Breast epithelium (tissue), 4 donors: ENCODE measurements at regions not wholly inside any gene's neighbourhood (a gene's known extent, or its start where the extent isn't known, plus 50 kb on each side); places are given as distances from the start of the nearest gene placed in this dataset.

Source experiments
- DNase-seq, 2 donors: peaks; one replicate each; pipeline ENCODE4 v3.0.0-alpha.2; 2019; ENCODE audit warnings: low spot score in 2 of 2
- H3K27ac ChIP-seq, 2 donors: fragments of 200-600 bp; sonication (generic) in 1 of 2; one replicate each; pipeline ENCODE4 v1.5.1; 2016 to 2019; ENCODE audit warnings: mild to moderate bottlenecking in 1 of 2
- H3K27me3 ChIP-seq, 2 donors: fragments of 200-600 bp; sonication (generic) in 1 of 2; one replicate each; pipeline versions ENCODE4 v1.5.1 to v1.6.0; 2017 to 2019; ENCODE audit warnings: control low read depth in 1 of 2, mild to moderate bottlenecking in 1 of 2
- H3K36me3 ChIP-seq: fragments of 200-600 bp; one replicate; pipeline ENCODE4 v1.5.1; 2019
- H3K4me1 ChIP-seq, 2 donors: fragments of 200-600 bp; sonication (generic); one replicate each; pipeline ENCODE4 v1.5.1; 2016 to 2019; ENCODE audit warnings: control low read depth in 1 of 2
- H3K4me3 ChIP-seq, 3 donors: fragments of 200-600 bp; sonication (generic); 1 replicate in 2 of 3; 2 replicates in 1 of 3; pipeline ENCODE4 v1.5.1; 2016 to 2019; ENCODE audit warnings: mild to moderate bottlenecking in 3 of 3, moderate library complexity in 2 of 3
- H3K9me3 ChIP-seq, 2 donors: fragments of 200-600 bp; sonication (generic) in 1 of 2; one replicate each; pipeline ENCODE4 v1.5.1; 2016 to 2019; ENCODE audit warnings: control low read depth in 1 of 2
- POLR2A ChIP-seq: fragments of 450-650 bp; IDR thresholded peaks from one replicate; pipeline ENCODE4 v1.6.1; 2016; ENCODE audit warnings: antibody characterized with exemption, mild to moderate bottlenecking, moderate library complexity
- POLR2AphosphoS5 ChIP-seq, 3 donors: sonication (generic); formaldehyde crosslinking; IDR thresholded peaks; one replicate each; pipeline ENCODE4 v1.6.1; 2017; ENCODE audit warnings: antibody characterized with exemption in 3 of 3
- intact Hi-C: fragments of 100-400 bp; cut with DNase I; formaldehyde crosslinking; loops from one replicate; pipeline ENCODE4 v1.15.1; 2023; ENCODE audit warnings: low total_unique reads
- TF ChIP-seq, protein P1 (sequence below), 3 donors: fragments of 450-650 bp; IDR thresholded peaks; one replicate each; pipeline ENCODE4 v1.5.1; 2016 to 2017; ENCODE audit warnings: antibody characterized with exemption in 3 of 3, mild to moderate bottlenecking in 3 of 3, moderate library complexity in 3 of 3

DNA sequence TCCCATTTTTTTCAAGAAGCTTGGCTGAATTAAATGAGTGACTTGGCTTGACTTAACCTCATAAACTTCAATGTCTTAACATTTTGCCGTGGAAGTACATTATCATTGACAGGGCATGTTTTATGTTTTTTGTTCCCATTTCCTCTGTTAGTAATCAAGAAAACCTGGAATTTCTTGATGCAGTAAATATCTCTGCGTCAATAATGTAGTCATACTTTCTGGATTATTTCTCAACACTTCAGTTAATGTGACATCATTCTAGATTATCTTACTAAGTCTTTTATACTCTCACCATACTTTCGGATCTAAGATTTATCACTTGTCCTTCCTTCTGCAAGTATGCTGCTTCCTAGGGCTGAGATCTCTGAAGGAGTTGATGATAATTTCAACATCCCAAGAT is 58.6 kb upstream of the PGR start:
- no peaks in the 10 kb centered on the region for H3K4me1 ChIP-seq
- intact Hi-C loops: no loop called here
- H3K4me3 ChIP-seq: no peak overlapping the region
- TF ChIP-seq POLR2AphosphoS5 (IDR thresholded peaks at IDR 0.05): no peak
- TF ChIP-seq POLR2A: no peak
- TF ChIP-seq, protein P1, sequence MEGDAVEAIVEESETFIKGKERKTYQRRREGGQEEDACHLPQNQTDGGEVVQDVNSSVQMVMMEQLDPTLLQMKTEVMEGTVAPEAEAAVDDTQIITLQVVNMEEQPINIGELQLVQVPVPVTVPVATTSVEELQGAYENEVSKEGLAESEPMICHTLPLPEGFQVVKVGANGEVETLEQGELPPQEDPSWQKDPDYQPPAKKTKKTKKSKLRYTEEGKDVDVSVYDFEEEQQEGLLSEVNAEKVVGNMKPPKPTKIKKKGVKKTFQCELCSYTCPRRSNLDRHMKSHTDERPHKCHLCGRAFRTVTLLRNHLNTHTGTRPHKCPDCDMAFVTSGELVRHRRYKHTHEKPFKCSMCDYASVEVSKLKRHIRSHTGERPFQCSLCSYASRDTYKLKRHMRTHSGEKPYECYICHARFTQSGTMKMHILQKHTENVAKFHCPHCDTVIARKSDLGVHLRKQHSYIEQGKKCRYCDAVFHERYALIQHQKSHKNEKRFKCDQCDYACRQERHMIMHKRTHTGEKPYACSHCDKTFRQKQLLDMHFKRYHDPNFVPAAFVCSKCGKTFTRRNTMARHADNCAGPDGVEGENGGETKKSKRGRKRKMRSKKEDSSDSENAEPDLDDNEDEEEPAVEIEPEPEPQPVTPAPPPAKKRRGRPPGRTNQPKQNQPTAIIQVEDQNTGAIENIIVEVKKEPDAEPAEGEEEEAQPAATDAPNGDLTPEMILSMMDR (IDR thresholded peaks at IDR 0.05): no peak
- H3K27ac ChIP-seq: no peak overlapping the region
- no peaks in the 10 kb centered on the region for H3K9me3 ChIP-seq
- DNase-seq: no peak
- no peaks in the 10 kb centered on the region for H3K27me3 ChIP-seq
- no peaks in the 10 kb centered on the region for H3K36me3 ChIP-seq

DNA sequence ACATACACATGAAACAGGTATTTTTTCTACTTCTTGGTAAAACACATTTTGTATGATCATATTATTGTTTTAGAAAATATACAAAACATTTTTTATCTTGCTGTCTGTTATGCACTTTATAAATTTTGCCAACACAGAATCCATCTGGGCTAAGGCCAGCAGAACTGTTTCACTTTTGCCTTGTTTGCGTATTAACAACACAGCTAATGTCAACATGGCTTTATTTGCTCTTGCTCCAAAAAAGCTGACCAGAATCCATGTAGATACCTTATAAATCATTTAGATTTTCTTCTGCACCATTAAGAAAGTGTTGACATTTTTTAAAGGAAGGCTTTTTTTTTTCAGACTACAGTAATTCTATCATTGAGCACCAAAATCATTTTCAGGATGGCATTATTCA is 58.1 kb upstream of the PGR start:
- H3K27ac ChIP-seq: no peak overlapping the region
- no peak for DNase-seq
- H3K4me3 ChIP-seq: no peak overlapping the region
- no peaks in the 10 kb centered on the region for H3K27me3 ChIP-seq
- no peaks in the 10 kb centered on the region for H3K4me1 ChIP-seq
- H3K36me3 ChIP-seq: no peaks in the 10 kb centered on the region
- intact Hi-C loops: no loop called here
- H3K9me3 ChIP-seq: no peaks in the 10 kb centered on the region
- TF ChIP-seq POLR2A (no peak), POLR2AphosphoS5 (IDR thresholded peaks at IDR 0.05) (no peak)
- TF ChIP-seq, protein P1 (IDR thresholded peaks at IDR 0.05): no peak

DNA sequence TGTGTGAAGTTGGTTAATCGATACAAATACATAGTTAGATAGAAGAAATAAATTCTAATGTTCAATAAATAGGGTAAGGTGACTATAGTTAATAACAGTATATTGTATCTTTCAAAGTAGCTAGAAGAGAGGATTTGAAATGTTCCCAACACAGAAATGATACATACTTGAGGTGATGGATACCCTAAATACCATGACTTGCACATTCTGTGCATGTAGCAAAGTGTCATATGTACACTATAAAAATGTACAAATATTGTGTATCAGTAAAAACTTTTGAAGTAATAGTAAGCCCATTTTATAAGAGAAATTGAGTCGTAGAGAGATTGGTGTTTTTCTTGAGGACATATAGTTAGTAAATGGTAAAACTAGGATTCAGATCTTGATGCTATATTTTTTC is 56.4 kb upstream of the PGR start:
- Histone ChIP-seq H3K4me3 (no peak overlapping the region), H3K4me1 (no peaks in the 10 kb centered on the region), H3K27me3 (no peaks in the 10 kb centered on the region), H3K27ac (no peak overlapping the region), H3K36me3 (no peaks in the 10 kb centered on the region), H3K9me3 (no peaks in the 10 kb centered on the region)
- DNase-seq: no peak
- TF ChIP-seq, protein P1 (IDR thresholded peaks at IDR 0.05): no peak
- TF ChIP-seq POLR2A: no peak
- TF ChIP-seq POLR2AphosphoS5 (IDR thresholded peaks at IDR 0.05): no peak
- intact Hi-C loops: no loop called here

DNA sequence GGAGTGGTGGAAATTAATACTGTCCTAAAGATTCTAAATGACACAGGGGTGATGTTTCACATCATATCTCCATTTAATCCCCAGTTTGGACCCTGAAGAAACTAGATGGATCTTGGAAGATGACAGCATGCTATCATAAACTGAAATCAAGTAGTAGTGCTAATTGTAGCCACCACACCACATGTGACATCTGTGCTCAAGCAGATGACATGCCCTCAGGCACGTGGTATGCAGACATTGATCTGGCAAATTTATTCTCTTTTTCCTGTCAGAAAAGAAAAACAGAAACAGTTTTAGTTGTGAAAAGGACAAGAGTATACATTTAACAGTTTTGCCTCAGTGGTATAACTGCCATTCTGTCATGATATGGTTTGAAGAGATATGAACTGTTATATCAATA is 52.9 kb upstream of the PGR start:
- intact Hi-C loops: no loop called here
- Histone ChIP-seq H3K27me3 (no peaks in the 10 kb centered on the region), H3K27ac (no peak overlapping the region), H3K4me1 (no peaks in the 10 kb centered on the region), H3K36me3 (no peaks in the 10 kb centered on the region), H3K4me3 (no peak overlapping the region), H3K9me3 (no peaks in the 10 kb centered on the region)
- TF ChIP-seq POLR2AphosphoS5 (IDR thresholded peaks at IDR 0.05) (no peak), POLR2A (no peak)
- TF ChIP-seq, protein P1 (IDR thresholded peaks at IDR 0.05): no peak
- no peak for DNase-seq

DNA sequence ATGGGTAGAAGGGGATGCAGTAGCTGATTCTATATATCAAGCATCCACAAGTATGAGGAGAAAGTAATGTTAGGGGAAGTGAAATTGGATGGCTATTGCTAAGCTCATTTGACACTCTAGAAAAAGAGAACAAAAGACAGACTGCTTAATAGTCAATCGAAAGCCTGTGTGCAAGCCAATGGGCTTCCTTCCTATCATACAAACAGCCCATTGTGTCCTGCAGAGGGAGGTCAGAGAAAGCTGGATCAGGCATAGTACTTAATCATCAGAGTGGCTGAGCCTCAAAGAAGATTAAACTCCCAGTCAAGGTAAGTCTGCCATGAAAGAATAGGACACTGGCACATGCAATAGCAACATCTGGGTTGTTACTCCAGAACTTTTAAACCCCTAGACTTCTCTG is 50.9 kb upstream of the PGR start:
- no peak for DNase-seq
- H3K9me3 ChIP-seq: no peaks in the 10 kb centered on the region
- intact Hi-C loops: no loop called here
- no peaks in the 10 kb centered on the region for H3K4me1 ChIP-seq
- no peaks in the 10 kb centered on the region for H3K27me3 ChIP-seq
- H3K4me3 ChIP-seq: no peak overlapping the region
- TF ChIP-seq POLR2A: no peak
- no peak for TF ChIP-seq POLR2AphosphoS5 (IDR thresholded peaks at IDR 0.05)
- no peak overlapping the region for H3K27ac ChIP-seq
- no peaks in the 10 kb centered on the region for H3K36me3 ChIP-seq
